ENCODE measurements at regions not wholly inside any gene's neighbourhood (a gene's known extent, or its start where the extent isn't known, plus 50 kb on each side); places are given as distances from the start of the nearest gene placed in this dataset.

GRCh38 chr21:23921670-23922418 is 1685.4 kb downstream of the MRPL39 start:
- TF ChIP-seq POLR2A (IDR thresholded peaks at IDR 0.05) (no peak), CTCF (IDR thresholded peaks at IDR 0.05) (no peak)
